IMR-90 (cell line): ENCODE measurements at regions not wholly inside any gene's neighbourhood (a gene's known extent, or its start where the extent isn't known, plus 50 kb on each side); places are given as distances from the start of the nearest gene placed in this dataset.

Experiments
- ATAC-seq: fragments of 200-7000 bp; cut with Tn5 transposase; 2 replicates; pipeline ENCODE4 v1.9.1; 2020; ENCODE audit warnings: low read depth, mild to moderate bottlenecking, moderate library complexity
- BruUV-seq: library from RNA; stranded (reverse); fragments of 400-500 nt; replicated peaks from 2 replicates; lab custom pipeline; 2021; lab: Mats Ljungman, UMichigan
- CTCF ChIA-PET: fragments of 300-600 bp; formaldehyde crosslinking; extraction: SDS; loops from one replicate; lab custom pipeline; 2021; ENCODE audit warnings: antibody characterized with exemption; lab: Yijun Ruan, JAX
- POLR2A ChIA-PET: fragments of 300-600 bp; sonication (Branson Sonifier 250); formaldehyde crosslinking; loops from one replicate; lab custom pipeline; 2022; ENCODE audit warnings: antibody characterized with exemption; ENCODE audit not compliant: unreplicated experiment; lab: Charles Lee
- DNase-seq: peaks from one replicate; pipeline ENCODE4 v3.0.0; 2013
- H2AFZ ChIP-seq: replicated peaks from 2 replicates; pipeline ENCODE3; 2013; ENCODE audit warnings: low read length, mild to moderate bottlenecking; ENCODE audit not compliant: poor library complexity
- H2AK5ac ChIP-seq: 2 replicates; pipeline ENCODE4 v1.6.1; 2013; ENCODE audit warnings: low read depth, low read length, inconsistent platforms
- H2AK9ac ChIP-seq: replicated peaks from 2 replicates; pipeline ENCODE3; 2013; ENCODE audit warnings: mild to moderate bottlenecking, low read depth, low read length, moderate library complexity; ENCODE audit not compliant: poor library complexity
- H2BK120ac ChIP-seq: 2 replicates; pipeline ENCODE4 v1.6.1; 2013; ENCODE audit warnings: low read depth, low read length, inconsistent platforms
- H2BK15ac ChIP-seq: 3 replicates; pipeline ENCODE4 v1.6.1; 2013; ENCODE audit warnings: low read depth, low read length, inconsistent platforms
- H2BK20ac ChIP-seq: 2 replicates; pipeline ENCODE4 v1.6.1; 2013; ENCODE audit warnings: low read depth, mild to moderate bottlenecking, inconsistent platforms, low read length, moderate library complexity
- H2BK5ac ChIP-seq: 2 replicates; pipeline ENCODE4 v1.6.1; 2013; ENCODE audit warnings: mild to moderate bottlenecking, low read depth, low read length, inconsistent platforms; ENCODE audit not compliant: poor library complexity, severe bottlenecking
- H3K14ac ChIP-seq: replicated peaks from 2 replicates; pipeline ENCODE4 v1.6.1; 2013; ENCODE audit warnings: low read depth, low read length, inconsistent platforms
- H3K18ac ChIP-seq: 2 replicates; pipeline ENCODE4 v1.6.1; 2013; ENCODE audit warnings: low read depth, low read length, control low read depth
- H3K23ac ChIP-seq: 2 replicates; pipeline ENCODE4 v1.6.1; 2013; ENCODE audit warnings: low read depth, low read length, inconsistent platforms
- H3K27ac ChIP-seq: 2 replicates; pipeline ENCODE4 v1.5.1; 2013; ENCODE audit warnings: mild to moderate bottlenecking, control low read depth, low read length; ENCODE audit not compliant: insufficient read depth
- H3K27me3 ChIP-seq: 2 replicates; pipeline ENCODE4 v1.6.1; 2013; ENCODE audit warnings: low read length; ENCODE audit not compliant: control insufficient read depth, insufficient read depth
- H3K36me3 ChIP-seq: 2 replicates; pipeline ENCODE4 v1.6.1; 2013; ENCODE audit warnings: low read length, mixed read lengths; ENCODE audit not compliant: control insufficient read depth, insufficient read depth
- H3K4ac ChIP-seq: 2 replicates; pipeline ENCODE4 v1.6.1; 2013; ENCODE audit warnings: low read depth, low read length, inconsistent platforms
- H3K4me1 ChIP-seq: 2 replicates; pipeline ENCODE4 v1.6.1; 2013; ENCODE audit warnings: low read length, mixed read lengths; ENCODE audit not compliant: control insufficient read depth, insufficient read depth
- H3K4me2 ChIP-seq: 2 replicates; pipeline ENCODE4 v1.6.1; 2013; ENCODE audit warnings: low read depth, mild to moderate bottlenecking, control low read depth, low read length, moderate library complexity
- H3K4me3 ChIP-seq: 2 replicates; pipeline ENCODE4 v1.5.1; 2013; ENCODE audit warnings: low read depth, mild to moderate bottlenecking, control low read depth, low read length, moderate library complexity; ENCODE audit not compliant: insufficient read depth
- H3K56ac ChIP-seq: 2 replicates; pipeline ENCODE4 v1.6.1; 2013; ENCODE audit warnings: low read length, inconsistent platforms; ENCODE audit not compliant: insufficient read depth; ENCODE audit errors: extremely low read depth
- H3K79me1 ChIP-seq, 2 experiments: 2 replicates each; pipeline ENCODE4 v1.6.1; 2013; ENCODE audit warnings: low read length in 2 of 2, inconsistent platforms in 1 of 2, low read depth in 1 of 2
- H3K9ac ChIP-seq: 2 replicates; pipeline ENCODE4 v1.6.1; 2013; ENCODE audit warnings: low read depth, low read length, control low read depth
- H3K9me1 ChIP-seq: 2 replicates; pipeline ENCODE4 v1.6.1; 2013; ENCODE audit warnings: low read length, inconsistent platforms; ENCODE audit not compliant: insufficient read depth
- H3K9me3 ChIP-seq: 2 replicates; pipeline ENCODE4 v1.6.1; 2013; ENCODE audit warnings: low read length; ENCODE audit not compliant: control insufficient read depth, insufficient read depth
- H4K20me1 ChIP-seq: 2 replicates; pipeline ENCODE4 v1.6.1; 2013; ENCODE audit warnings: low read length, inconsistent platforms; ENCODE audit not compliant: insufficient read depth
- H4K5ac ChIP-seq: 2 replicates; pipeline ENCODE4 v1.6.1; 2013; ENCODE audit warnings: mild to moderate bottlenecking, low read depth, low read length, control low read depth
- H4K8ac ChIP-seq, 2 experiments: 2 replicates each; pipeline ENCODE4 v1.6.1; 2013; ENCODE audit warnings: low read depth in 2 of 2, low read length in 2 of 2, control low read depth in 1 of 2, inconsistent platforms in 1 of 2
- H4K91ac ChIP-seq: 2 replicates; pipeline ENCODE4 v1.6.1; 2013; ENCODE audit warnings: low read depth, low read length, inconsistent platforms; ENCODE audit not compliant: insufficient read depth
- MAFK ChIP-seq: IDR thresholded peaks from 2 replicates; pipeline ENCODE4 v1.6.1; 2012; ENCODE audit warnings: low read depth, low read length, improper control_type of control experiment
- MAZ ChIP-seq: IDR thresholded peaks from 2 replicates; pipeline ENCODE4 v1.6.1; 2012; ENCODE audit warnings: low read depth, mild to moderate bottlenecking, low read length, improper control_type of control experiment, moderate library complexity, borderline replicate concordance
- NFE2L2 ChIP-seq: fragments of 150-350 bp; IDR thresholded peaks from 2 replicates; pipeline ENCODE4 v1.6.1; 2016; ENCODE audit warnings: low read depth, mild to moderate bottlenecking, low read length
- WGBS, 2 experiments: methylation state at CpG; one replicate each; pipeline versions ENCODE4 v1.1.5 to v1.1.7; 2013; ENCODE audit warnings: missing lambda C conversion rate in 2 of 2; ENCODE audit not compliant: insufficient read length in 1 of 2; ENCODE audit errors: extremely low coverage in 2 of 2; 5-methylcytosine and 5-hydroxymethylcytosine counted together
- dilution Hi-C: fragments of 300-500 bp; cut with HindIII; formaldehyde crosslinking; loops from one replicate; pipeline ENCODE4 v1.14.3; 2018; ENCODE audit warnings: low sequenced_read_pairs; ENCODE audit not compliant: unreplicated experiment
- in situ Hi-C: fragments of 300-500 bp; cut with MboI; formaldehyde crosslinking; loops from 3 replicates; pipeline ENCODE4 v1.14.3; 2019; ENCODE audit warnings: low sequenced_read_pairs, inconsistent platforms, mixed read lengths
- intact Hi-C: fragments of 100-400 bp; cut with micrococcal nuclease; formaldehyde crosslinking; loops from 2 replicates; pipeline ENCODE4 v1.10.0; 2022
- TF ChIP-seq, protein P1 (sequence below): conservative IDR thresholded peaks from 2 replicates; pipeline ENCODE4 v1.5.1; 2012; ENCODE audit warnings: mild to moderate bottlenecking, low read depth, low read length, improper control_type of control experiment
- TF ChIP-seq, protein P2 (sequence below): fragments of 150-350 bp; IDR thresholded peaks from 2 replicates; pipeline ENCODE4 v1.6.1; 2017; ENCODE audit warnings: mild to moderate bottlenecking, antibody characterized with exemption, low read length, low read depth

DNA sequence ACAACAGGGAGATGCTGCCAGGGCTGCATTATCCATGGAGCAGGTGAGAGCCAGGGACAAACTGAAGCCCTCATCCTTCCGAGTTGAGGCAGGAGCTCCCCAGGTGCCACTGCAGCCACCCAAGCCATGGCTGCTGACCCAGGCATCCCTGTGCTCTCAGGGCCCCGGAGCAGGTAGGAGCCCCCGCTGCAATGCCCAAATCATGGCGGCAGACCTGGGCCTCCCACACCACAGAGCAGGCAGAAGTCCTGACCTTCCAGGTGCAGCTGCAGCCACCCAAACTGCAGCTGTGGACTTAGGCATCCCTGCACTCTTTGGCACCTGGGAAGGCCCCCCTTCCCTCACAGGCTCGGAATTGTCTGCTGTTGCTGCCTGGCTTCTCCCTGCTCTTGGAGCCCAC is 443.6 kb downstream of the ARAP2 start:
- no peak for ATAC-seq
- no peak overlapping the region for H2AK5ac ChIP-seq
- H3K9ac ChIP-seq = no peak overlapping the region
- H2BK20ac ChIP-seq = no peak overlapping the region
- no peak overlapping the region for H4K8ac ChIP-seq
- H2BK15ac ChIP-seq = no peak overlapping the region
- CTCF ChIA-PET = no interaction called here
- H3K14ac ChIP-seq = no peak overlapping the region
- in situ Hi-C loops (no loop called here), intact Hi-C loops (no loop called here), dilution Hi-C loops (no loop called here)
- H3K56ac ChIP-seq = no peak overlapping the region
- H2AK9ac ChIP-seq = no peak overlapping the region
- H3K27ac ChIP-seq = no peak overlapping the region
- H3K36me3 ChIP-seq = no peaks in the 10 kb centered on the region
- TF ChIP-seq MAZ (no peak), NFE2L2 (no peak), MAFK (no peak)
- TF ChIP-seq, protein P1, sequence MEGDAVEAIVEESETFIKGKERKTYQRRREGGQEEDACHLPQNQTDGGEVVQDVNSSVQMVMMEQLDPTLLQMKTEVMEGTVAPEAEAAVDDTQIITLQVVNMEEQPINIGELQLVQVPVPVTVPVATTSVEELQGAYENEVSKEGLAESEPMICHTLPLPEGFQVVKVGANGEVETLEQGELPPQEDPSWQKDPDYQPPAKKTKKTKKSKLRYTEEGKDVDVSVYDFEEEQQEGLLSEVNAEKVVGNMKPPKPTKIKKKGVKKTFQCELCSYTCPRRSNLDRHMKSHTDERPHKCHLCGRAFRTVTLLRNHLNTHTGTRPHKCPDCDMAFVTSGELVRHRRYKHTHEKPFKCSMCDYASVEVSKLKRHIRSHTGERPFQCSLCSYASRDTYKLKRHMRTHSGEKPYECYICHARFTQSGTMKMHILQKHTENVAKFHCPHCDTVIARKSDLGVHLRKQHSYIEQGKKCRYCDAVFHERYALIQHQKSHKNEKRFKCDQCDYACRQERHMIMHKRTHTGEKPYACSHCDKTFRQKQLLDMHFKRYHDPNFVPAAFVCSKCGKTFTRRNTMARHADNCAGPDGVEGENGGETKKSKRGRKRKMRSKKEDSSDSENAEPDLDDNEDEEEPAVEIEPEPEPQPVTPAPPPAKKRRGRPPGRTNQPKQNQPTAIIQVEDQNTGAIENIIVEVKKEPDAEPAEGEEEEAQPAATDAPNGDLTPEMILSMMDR = no peak
- TF ChIP-seq, protein P2, sequence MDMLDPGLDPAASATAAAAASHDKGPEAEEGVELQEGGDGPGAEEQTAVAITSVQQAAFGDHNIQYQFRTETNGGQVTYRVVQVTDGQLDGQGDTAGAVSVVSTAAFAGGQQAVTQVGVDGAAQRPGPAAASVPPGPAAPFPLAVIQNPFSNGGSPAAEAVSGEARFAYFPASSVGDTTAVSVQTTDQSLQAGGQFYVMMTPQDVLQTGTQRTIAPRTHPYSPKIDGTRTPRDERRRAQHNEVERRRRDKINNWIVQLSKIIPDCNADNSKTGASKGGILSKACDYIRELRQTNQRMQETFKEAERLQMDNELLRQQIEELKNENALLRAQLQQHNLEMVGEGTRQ = no peak
- no peak for DNase-seq
- H3K27me3 ChIP-seq = no peaks in the 10 kb centered on the region
- POLR2A ChIA-PET = no interaction called here
- 18% methylated on average over 2 of the region's 5 CpGs; no CpG with 5 or more reads in 1 of the 2 experiments for whole genome bisulfite sequencing, 2 experiments
- no peak overlapping the region for H3K4me3 ChIP-seq
- no peak overlapping the region for H3K4ac ChIP-seq
- no peak overlapping the region for H4K91ac ChIP-seq
- H3K23ac ChIP-seq = no peak overlapping the region
- H4K20me1 ChIP-seq = no peaks in the 10 kb centered on the region
- peaks cover 19% of the 10 kb centered on the region for H3K9me3 ChIP-seq
- H3K79me1 ChIP-seq = no peaks in the 10 kb centered on the region
- H2AFZ ChIP-seq = no peak overlapping the region
- no peak overlapping the region for H2BK120ac ChIP-seq
- H2BK5ac ChIP-seq = no peak overlapping the region
- no peak overlapping the region for H3K4me2 ChIP-seq
- no peaks in the 10 kb centered on the region for H3K9me1 ChIP-seq
- H3K4me1 ChIP-seq = no peaks in the 10 kb centered on the region
- H3K18ac ChIP-seq = no peak overlapping the region
- no TSS peak for BruUV-seq
- H4K5ac ChIP-seq = no peak overlapping the region
